ENCODE measurements at regions not wholly inside any gene's neighbourhood (a gene's known extent, or its start where the extent isn't known, plus 50 kb on each side); places are given as distances from the start of the nearest gene placed in this dataset.
A peak's percentile ranks its signal among the peaks of the same experiment; 100 is the strongest.

DNA sequence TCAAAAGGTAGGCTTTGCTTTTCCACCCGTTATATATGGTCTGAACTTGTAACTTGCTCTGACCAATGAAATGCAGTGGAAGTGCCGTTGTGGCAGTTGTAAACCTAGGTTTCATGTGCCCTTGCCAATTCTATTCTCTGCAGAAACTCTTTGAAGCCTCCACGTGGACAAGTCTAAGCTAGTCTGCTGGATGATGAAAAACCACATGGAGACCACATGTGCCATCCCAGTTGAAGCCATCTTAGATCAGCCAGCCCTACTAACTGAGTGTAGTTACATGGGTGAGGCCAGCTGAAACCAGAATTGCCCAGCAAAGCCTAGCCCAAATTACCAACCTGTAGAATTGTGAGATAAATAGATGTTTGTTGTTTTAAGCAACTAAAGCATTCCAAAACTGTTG lies 183.7 kb upstream of the KCNH8 start:
- H3K27me3 Mint-ChIP-seq (ENCODE audit: insufficient read depth, unreplicated experiment) = no peaks in the 10 kb centered on the region
- BruUV-seq (replicated peaks) = no TSS peak
- H3K4me3 Mint-ChIP-seq (ENCODE audit: unreplicated experiment) = no peak overlapping the region
- intact Hi-C loops (cut with micrococcal nuclease) = no loop called here
- H3K27ac Mint-ChIP-seq (ENCODE audit: low read depth, unreplicated experiment) = peak overlapping the region; percentile 19
- H3K36me3 Mint-ChIP-seq (ENCODE audit: insufficient read depth, unreplicated experiment) = no peaks in the 10 kb centered on the region
- CTCF ChIA-PET = no interaction called here
- POLR2A ChIA-PET = no interaction called here
- TF ChIP-seq, protein P1, sequence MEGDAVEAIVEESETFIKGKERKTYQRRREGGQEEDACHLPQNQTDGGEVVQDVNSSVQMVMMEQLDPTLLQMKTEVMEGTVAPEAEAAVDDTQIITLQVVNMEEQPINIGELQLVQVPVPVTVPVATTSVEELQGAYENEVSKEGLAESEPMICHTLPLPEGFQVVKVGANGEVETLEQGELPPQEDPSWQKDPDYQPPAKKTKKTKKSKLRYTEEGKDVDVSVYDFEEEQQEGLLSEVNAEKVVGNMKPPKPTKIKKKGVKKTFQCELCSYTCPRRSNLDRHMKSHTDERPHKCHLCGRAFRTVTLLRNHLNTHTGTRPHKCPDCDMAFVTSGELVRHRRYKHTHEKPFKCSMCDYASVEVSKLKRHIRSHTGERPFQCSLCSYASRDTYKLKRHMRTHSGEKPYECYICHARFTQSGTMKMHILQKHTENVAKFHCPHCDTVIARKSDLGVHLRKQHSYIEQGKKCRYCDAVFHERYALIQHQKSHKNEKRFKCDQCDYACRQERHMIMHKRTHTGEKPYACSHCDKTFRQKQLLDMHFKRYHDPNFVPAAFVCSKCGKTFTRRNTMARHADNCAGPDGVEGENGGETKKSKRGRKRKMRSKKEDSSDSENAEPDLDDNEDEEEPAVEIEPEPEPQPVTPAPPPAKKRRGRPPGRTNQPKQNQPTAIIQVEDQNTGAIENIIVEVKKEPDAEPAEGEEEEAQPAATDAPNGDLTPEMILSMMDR (IDR thresholded peaks at IDR 0.05; ENCODE audit: unreplicated experiment) = no peak
- H3K9me3 Mint-ChIP-seq (ENCODE audit: unreplicated experiment) = peaks cover 7% of the 10 kb centered on the region
- H3K4me1 Mint-ChIP-seq (ENCODE audit: insufficient read depth, unreplicated experiment) = peaks cover 15% of the 10 kb centered on the region
- peak; percentile 48 for DNase-seq (ENCODE audit: unreplicated experiment)

DNA sequence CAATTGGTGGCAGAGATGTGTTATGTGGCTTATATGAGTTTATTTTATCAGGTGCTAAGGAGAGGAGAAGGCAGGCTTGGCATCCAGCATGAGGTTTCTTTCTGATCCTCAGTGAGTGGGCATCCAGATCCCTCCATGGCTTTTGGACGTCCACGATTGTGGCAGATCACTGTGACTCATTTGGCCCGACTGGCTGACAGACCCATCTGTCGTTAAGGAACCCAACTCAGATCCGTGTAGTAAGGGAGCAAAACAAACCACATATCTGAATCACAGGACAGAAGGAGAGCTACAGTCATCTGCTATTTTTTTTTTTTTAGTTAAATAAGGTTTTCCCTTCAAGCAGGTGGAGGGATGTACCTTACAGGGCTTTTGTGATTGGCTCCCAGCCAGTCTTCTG lies 197.0 kb upstream of the KCNH8 start:
- Mint-ChIP-seq H3K9me3 (ENCODE audit: unreplicated experiment) (no peaks in the 10 kb centered on the region), H3K27me3 (ENCODE audit: insufficient read depth, unreplicated experiment) (no peaks in the 10 kb centered on the region), H3K4me1 (ENCODE audit: insufficient read depth, unreplicated experiment) (peaks cover 9% of the 10 kb centered on the region), H3K27ac (ENCODE audit: low read depth, unreplicated experiment) (no peak overlapping the region), H3K36me3 (ENCODE audit: insufficient read depth, unreplicated experiment) (no peaks in the 10 kb centered on the region), H3K4me3 (ENCODE audit: unreplicated experiment) (no peak overlapping the region)
- DNase-seq (ENCODE audit: unreplicated experiment) = no peak
- intact Hi-C loops (cut with micrococcal nuclease) = no loop called here
- TF ChIP-seq, protein P1 (IDR thresholded peaks at IDR 0.05; ENCODE audit: unreplicated experiment) = no peak
- no TSS peak for BruUV-seq (replicated peaks)
- ChIA-PET POLR2A (no interaction called here), CTCF (no interaction called here)

DNA sequence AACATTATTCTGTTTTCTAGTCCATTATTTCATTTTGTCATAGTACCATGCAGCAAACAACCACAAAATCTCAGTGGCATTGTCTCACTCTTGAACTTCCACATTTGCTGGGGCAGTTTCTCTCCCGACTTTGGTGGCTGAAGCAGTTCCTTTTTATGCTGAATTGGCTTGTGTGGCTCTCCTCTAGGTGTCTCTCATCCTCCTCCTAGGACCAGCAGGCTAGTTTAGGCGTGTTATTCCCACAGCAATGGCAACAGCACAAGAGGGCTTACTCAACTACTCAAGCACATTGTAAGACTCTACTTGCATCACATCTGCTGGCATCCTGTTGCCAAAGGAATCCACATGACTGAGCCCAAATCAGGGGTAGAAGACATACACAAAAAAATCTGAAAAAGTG lies 201.8 kb upstream of the KCNH8 start:
- Mint-ChIP-seq H3K36me3 (ENCODE audit: insufficient read depth, unreplicated experiment) (no peaks in the 10 kb centered on the region), H3K27ac (ENCODE audit: low read depth, unreplicated experiment) (no peak overlapping the region), H3K9me3 (ENCODE audit: unreplicated experiment) (no peaks in the 10 kb centered on the region), H3K4me1 (ENCODE audit: insufficient read depth, unreplicated experiment) (peaks cover 10% of the 10 kb centered on the region), H3K27me3 (ENCODE audit: insufficient read depth, unreplicated experiment) (no peaks in the 10 kb centered on the region), H3K4me3 (ENCODE audit: unreplicated experiment) (no peak overlapping the region)
- CTCF ChIA-PET = interaction anchor here (5.3 kb wide), 1 partner anchor 42 kb away, joined by 26 read pairs; no protein-coding TSS in a partner anchor
- intact Hi-C loops (cut with micrococcal nuclease) = loop anchor here (1.0 kb wide), 1 partner anchor 42 kb away; no protein-coding TSS in a partner anchor
- peak; percentile 90 for DNase-seq (ENCODE audit: unreplicated experiment)
- TF ChIP-seq, protein P1 (IDR thresholded peaks at IDR 0.05; ENCODE audit: unreplicated experiment) = no peak
- no TSS peak for BruUV-seq (replicated peaks)
- POLR2A ChIA-PET = no interaction called here

DNA sequence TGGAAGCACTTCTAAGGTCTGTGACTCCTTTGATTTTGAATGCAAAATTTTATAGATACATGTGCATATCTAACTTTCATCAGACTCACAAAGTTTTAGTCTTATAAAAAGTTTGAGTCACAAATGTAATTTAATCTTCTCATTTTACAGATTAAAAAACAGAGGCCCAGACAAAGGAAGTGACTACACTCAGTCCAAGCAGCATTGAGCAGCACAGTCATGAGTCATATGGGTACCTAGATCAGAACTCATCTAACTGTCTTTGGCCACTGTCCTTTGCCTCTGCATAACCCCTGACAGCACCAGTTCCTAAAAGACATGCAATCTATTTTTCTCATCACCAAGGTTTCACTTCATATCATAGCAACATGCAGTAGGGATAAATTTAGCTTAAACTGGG lies 210.7 kb upstream of the KCNH8 start:
- Mint-ChIP-seq H3K4me3 (ENCODE audit: unreplicated experiment) (no peak overlapping the region), H3K9me3 (ENCODE audit: unreplicated experiment) (no peaks in the 10 kb centered on the region), H3K27me3 (ENCODE audit: insufficient read depth, unreplicated experiment) (no peaks in the 10 kb centered on the region), H3K4me1 (ENCODE audit: insufficient read depth, unreplicated experiment) (no peaks in the 10 kb centered on the region), H3K36me3 (ENCODE audit: insufficient read depth, unreplicated experiment) (no peaks in the 10 kb centered on the region), H3K27ac (ENCODE audit: low read depth, unreplicated experiment) (no peak overlapping the region)
- intact Hi-C loops (cut with micrococcal nuclease) = no loop called here
- TF ChIP-seq, protein P1 (IDR thresholded peaks at IDR 0.05; ENCODE audit: unreplicated experiment) = no peak
- POLR2A ChIA-PET = no interaction called here
- peak; percentile 1 for DNase-seq (ENCODE audit: unreplicated experiment)
- BruUV-seq (replicated peaks) = no TSS peak
- CTCF ChIA-PET = no interaction called here
